ENCODE measurements at regions not wholly inside any gene's neighbourhood (a gene's known extent, or its start where the extent isn't known, plus 50 kb on each side); places are given as distances from the start of the nearest gene placed in this dataset.

DNA sequence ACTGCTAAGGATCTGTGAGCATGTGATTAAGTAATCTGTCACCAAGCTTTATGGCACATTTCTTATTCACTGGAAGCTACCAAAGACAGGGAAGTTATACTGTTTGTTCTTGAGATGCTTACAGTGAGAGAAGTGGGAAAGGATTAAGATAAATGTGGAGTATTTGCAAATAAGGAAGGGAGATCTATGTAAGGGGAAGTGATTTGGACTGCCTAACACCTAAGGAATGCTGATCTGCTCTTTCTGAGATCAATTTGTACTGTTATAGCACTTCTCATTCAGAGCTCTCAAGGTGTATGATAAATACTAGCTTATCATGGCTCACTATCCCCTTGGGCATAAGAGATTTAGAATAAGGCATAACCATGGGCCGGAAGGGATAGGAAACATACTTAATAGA is 80.0 kb upstream of the NTRK2 start:
- H3K56ac ChIP-seq (ENCODE audit: extremely low read depth, insufficient read depth, low read length) = no peak overlapping the region
- peaks cover 22% of the 10 kb centered on the region for H3K9me3 ChIP-seq (ENCODE audit: control insufficient read depth, insufficient read depth, low read length)
- no TSS peak for BruUV-seq (replicated peaks)
- H3K27ac ChIP-seq (ENCODE audit: insufficient read depth, low read length) = no peak overlapping the region
- no peak for TF ChIP-seq MAZ (IDR thresholded peaks at IDR 0.05; ENCODE audit: borderline replicate concordance, low read depth, low read length)
- no peak for TF ChIP-seq SMC3 (IDR thresholded peaks at IDR 0.05; ENCODE audit: low read depth, low read length)
- TF ChIP-seq, protein P1, sequence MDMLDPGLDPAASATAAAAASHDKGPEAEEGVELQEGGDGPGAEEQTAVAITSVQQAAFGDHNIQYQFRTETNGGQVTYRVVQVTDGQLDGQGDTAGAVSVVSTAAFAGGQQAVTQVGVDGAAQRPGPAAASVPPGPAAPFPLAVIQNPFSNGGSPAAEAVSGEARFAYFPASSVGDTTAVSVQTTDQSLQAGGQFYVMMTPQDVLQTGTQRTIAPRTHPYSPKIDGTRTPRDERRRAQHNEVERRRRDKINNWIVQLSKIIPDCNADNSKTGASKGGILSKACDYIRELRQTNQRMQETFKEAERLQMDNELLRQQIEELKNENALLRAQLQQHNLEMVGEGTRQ (IDR thresholded peaks at IDR 0.05; ENCODE audit: low read depth, low read length) = no peak
- TF ChIP-seq, protein P2, sequence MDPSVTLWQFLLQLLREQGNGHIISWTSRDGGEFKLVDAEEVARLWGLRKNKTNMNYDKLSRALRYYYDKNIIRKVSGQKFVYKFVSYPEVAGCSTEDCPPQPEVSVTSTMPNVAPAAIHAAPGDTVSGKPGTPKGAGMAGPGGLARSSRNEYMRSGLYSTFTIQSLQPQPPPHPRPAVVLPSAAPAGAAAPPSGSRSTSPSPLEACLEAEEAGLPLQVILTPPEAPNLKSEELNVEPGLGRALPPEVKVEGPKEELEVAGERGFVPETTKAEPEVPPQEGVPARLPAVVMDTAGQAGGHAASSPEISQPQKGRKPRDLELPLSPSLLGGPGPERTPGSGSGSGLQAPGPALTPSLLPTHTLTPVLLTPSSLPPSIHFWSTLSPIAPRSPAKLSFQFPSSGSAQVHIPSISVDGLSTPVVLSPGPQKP (IDR thresholded peaks at IDR 0.05; ENCODE audit: borderline replicate concordance, low read depth, low read length) = no peak
- no peak for TF ChIP-seq RAD21 (IDR thresholded peaks at IDR 0.05; ENCODE audit: low read length)
- TF ChIP-seq CEBPB (IDR thresholded peaks at IDR 0.05; ENCODE audit: low read depth, low read length) = no peak
- no peak for TF ChIP-seq POLR2A (IDR thresholded peaks at IDR 0.05; ENCODE audit: low read depth, low read length)
- TF ChIP-seq RFX5 (IDR thresholded peaks at IDR 0.05; ENCODE audit: low read depth, low read length) = no peak
- no peak for TF ChIP-seq MAFK (IDR thresholded peaks at IDR 0.05; ENCODE audit: low read depth, low read length)
- TF ChIP-seq MXI1 (IDR thresholded peaks at IDR 0.05; ENCODE audit: borderline replicate concordance, low read depth, low read length) = no peak
- TF ChIP-seq NFE2L2 (IDR thresholded peaks at IDR 0.05; ENCODE audit: low read depth, low read length) = no peak
- TF ChIP-seq FOS (IDR thresholded peaks at IDR 0.05; ENCODE audit: low read depth, low read length) = no peak
- no peak for TF ChIP-seq CHD1 (IDR thresholded peaks at IDR 0.05; ENCODE audit: low read depth, low read length)
- TF ChIP-seq, protein P3, sequence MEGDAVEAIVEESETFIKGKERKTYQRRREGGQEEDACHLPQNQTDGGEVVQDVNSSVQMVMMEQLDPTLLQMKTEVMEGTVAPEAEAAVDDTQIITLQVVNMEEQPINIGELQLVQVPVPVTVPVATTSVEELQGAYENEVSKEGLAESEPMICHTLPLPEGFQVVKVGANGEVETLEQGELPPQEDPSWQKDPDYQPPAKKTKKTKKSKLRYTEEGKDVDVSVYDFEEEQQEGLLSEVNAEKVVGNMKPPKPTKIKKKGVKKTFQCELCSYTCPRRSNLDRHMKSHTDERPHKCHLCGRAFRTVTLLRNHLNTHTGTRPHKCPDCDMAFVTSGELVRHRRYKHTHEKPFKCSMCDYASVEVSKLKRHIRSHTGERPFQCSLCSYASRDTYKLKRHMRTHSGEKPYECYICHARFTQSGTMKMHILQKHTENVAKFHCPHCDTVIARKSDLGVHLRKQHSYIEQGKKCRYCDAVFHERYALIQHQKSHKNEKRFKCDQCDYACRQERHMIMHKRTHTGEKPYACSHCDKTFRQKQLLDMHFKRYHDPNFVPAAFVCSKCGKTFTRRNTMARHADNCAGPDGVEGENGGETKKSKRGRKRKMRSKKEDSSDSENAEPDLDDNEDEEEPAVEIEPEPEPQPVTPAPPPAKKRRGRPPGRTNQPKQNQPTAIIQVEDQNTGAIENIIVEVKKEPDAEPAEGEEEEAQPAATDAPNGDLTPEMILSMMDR (conservative IDR thresholded peaks at IDR 0.05; ENCODE audit: low read depth, low read length) = no peak
- no peak for TF ChIP-seq RCOR1 (IDR thresholded peaks at IDR 0.05; ENCODE audit: insufficient replicate concordance, low read length)
- no peak for TF ChIP-seq BHLHE40 (IDR thresholded peaks at IDR 0.05; ENCODE audit: low read depth, low read length)
- H2AK9ac ChIP-seq (replicated peaks; ENCODE audit: low read depth, low read length, poor library complexity) = no peak overlapping the region
- ChIA-PET POLR2A (ENCODE audit: unreplicated experiment) (no interaction called here), CTCF (no interaction called here)
- no peak overlapping the region for H3K23ac ChIP-seq (ENCODE audit: low read depth, low read length)
- no peaks in the 10 kb centered on the region for H4K20me1 ChIP-seq (ENCODE audit: insufficient read depth, low read length)
- H3K27me3 ChIP-seq (ENCODE audit: control insufficient read depth, insufficient read depth, low read length) = no peaks in the 10 kb centered on the region
- H3K14ac ChIP-seq (replicated peaks; ENCODE audit: low read depth, low read length) = no peak overlapping the region
- no peak overlapping the region for H2AFZ ChIP-seq (replicated peaks; ENCODE audit: low read length, poor library complexity)
- DNase-seq (no peak), ATAC-seq (ENCODE audit: low read depth) (no peak)
- H3K36me3 ChIP-seq (ENCODE audit: control insufficient read depth, insufficient read depth, low read length) = no peaks in the 10 kb centered on the region
- no peak overlapping the region for H3K4ac ChIP-seq (ENCODE audit: low read depth, low read length)
- H3K9ac ChIP-seq (ENCODE audit: low read depth, low read length) = no peak overlapping the region
- no CpG with 5 or more reads among the region's 1 CpG for WGBS, 2 experiments (ENCODE audit: extremely low coverage in 2 of 2, insufficient read length in 1 of 2)
- no peak overlapping the region for H3K4me2 ChIP-seq (ENCODE audit: low read depth, low read length)
- no peak overlapping the region for H2AK5ac ChIP-seq (ENCODE audit: low read depth, low read length)
- no peak overlapping the region for H2BK120ac ChIP-seq (ENCODE audit: low read depth, low read length)
- no peak overlapping the region for H2BK5ac ChIP-seq (ENCODE audit: low read depth, low read length, poor library complexity, severe bottlenecking)
- H4K8ac ChIP-seq (ENCODE audit: low read depth in 2 of 2, low read length in 2 of 2) = no peak overlapping the region
- H3K4me3 ChIP-seq (ENCODE audit: insufficient read depth, low read depth, low read length) = no peak overlapping the region
- H2BK15ac ChIP-seq (ENCODE audit: low read depth, low read length) = no peak overlapping the region
- intact Hi-C loops (cut with micrococcal nuclease) = no loop called here
- H4K91ac ChIP-seq (ENCODE audit: insufficient read depth, low read depth, low read length) = no peak overlapping the region
- H3K9me1 ChIP-seq (ENCODE audit: insufficient read depth, low read length) = no peaks in the 10 kb centered on the region
- no peaks in the 10 kb centered on the region for H3K79me1 ChIP-seq (ENCODE audit: low read depth in 1 of 2, low read length in 2 of 2)
- in situ Hi-C loops (cut with MboI; ENCODE audit: low sequenced_read_pairs) = no loop called here
- dilution Hi-C loops (cut with HindIII; ENCODE audit: low sequenced_read_pairs, unreplicated experiment) = no loop called here
- H2BK20ac ChIP-seq (ENCODE audit: low read depth, low read length) = no peak overlapping the region
- no peak overlapping the region for H4K5ac ChIP-seq (ENCODE audit: low read depth, low read length)
- H3K18ac ChIP-seq (ENCODE audit: low read depth, low read length) = no peak overlapping the region
- no peaks in the 10 kb centered on the region for H3K4me1 ChIP-seq (ENCODE audit: control insufficient read depth, insufficient read depth, low read length)

Data from IMR-90 (cell line).